H54 (cell line): ENCODE measurements at regions not wholly inside any gene's neighbourhood (a gene's known extent, or its start where the extent isn't known, plus 50 kb on each side); places are given as distances from the start of the nearest gene placed in this dataset.
"Not testable (repeated sequence)": the region's sequence is repeated elsewhere in the genome, so short reads cannot be mapped to it uniquely, and the experiment has no call there.

Experiments used
- DNase-seq: peaks from one replicate; pipeline ENCODE4 v3.0.0; 2011; ENCODE audit warnings: low spot score, mixed read lengths; ENCODE audit not compliant: insufficient read length
- FAIRE-seq: peaks from 3 replicates; lab custom pipeline; 2011; peaks lifted over from hg19 to GRCh38; lab: Jason Lieb, UNC
- POLR2A ChIP-seq: IDR thresholded peaks from 2 replicates; pipeline ENCODE4 v1.6.1; 2011; ENCODE audit warnings: low read depth, mild to moderate bottlenecking, low read length

GRCh38 chr2:240191001-240191400 is 50.5 kb upstream of the OTOS start:
- no peak for FAIRE-seq
- no peak for DNase-seq
- no peak for TF ChIP-seq POLR2A

- DNase-seq: no peak
- no peak for FAIRE-seq
These were observed 52.2 kb upstream of the OTOS start for GRCh38 chr2:240192661-240193060.

GRCh38 chr2:240194341-240194762 is 53.9 kb upstream of the OTOS start:
- FAIRE-seq, DNase-seq: not testable (repeated sequence)

More at GRCh38 chr2:240192661-240193060, 52.2 kb upstream of the OTOS start:
- TF ChIP-seq POLR2A: no peak

- FAIRE-seq (no peak), DNase-seq (no peak)
- no peak for TF ChIP-seq POLR2A
These were observed 54.9 kb upstream of the OTOS start for GRCh38 chr2:240195316-240195861.

GRCh38 chr2:240196716-240197461 is 56.4 kb upstream of the OTOS start:
- no peak for FAIRE-seq
- TF ChIP-seq POLR2A: no peak
- DNase-seq: no peak

- no peak for FAIRE-seq
These were observed 57.1 kb upstream of the OTOS start for GRCh38 chr2:240197462-240198139.

GRCh38 chr2:240198226-240198625 is 57.8 kb upstream of the OTOS start:
- no peak for FAIRE-seq
- no peak for DNase-seq
- no peak for TF ChIP-seq POLR2A

More at GRCh38 chr2:240197462-240198139, 57.1 kb upstream of the OTOS start:
- no peak for TF ChIP-seq POLR2A
- DNase-seq: no peak

GRCh38 chr2:240199133-240199870 is 58.8 kb upstream of the OTOS start:
- TF ChIP-seq POLR2A: no peak
- DNase-seq: no peak
- no peak for FAIRE-seq

- no peak for FAIRE-seq
- DNase-seq: no peak
- no peak for TF ChIP-seq POLR2A
These were observed 60.0 kb upstream of the OTOS start for GRCh38 chr2:240200230-240201051.

GRCh38 chr2:240201866-240202265 is 61.4 kb upstream of the OTOS start:
- no peak for TF ChIP-seq POLR2A
- DNase-seq (no peak), FAIRE-seq (no peak)

GRCh38 chr2:240202586-240202985 is 62.1 kb upstream of the OTOS start:
- DNase-seq: no peak
- no peak for FAIRE-seq
- TF ChIP-seq POLR2A: no peak

GRCh38 chr2:240203031-240203787 is 62.8 kb upstream of the OTOS start:
- no peak for FAIRE-seq
- DNase-seq: no peak
- no peak for TF ChIP-seq POLR2A

- FAIRE-seq (no peak), DNase-seq (no peak)
- no peak for TF ChIP-seq POLR2A
These were observed 63.4 kb upstream of the OTOS start for GRCh38 chr2:240203788-240204270.
